22Rv1 (cell line): ENCODE measurements at regions not wholly inside any gene's neighbourhood (a gene's known extent, or its start where the extent isn't known, plus 50 kb on each side); places are given as distances from the start of the nearest gene placed in this dataset.

Source experiments
- ZFX ChIP-seq: fragments of 450-650 bp; IDR thresholded peaks from 2 replicates; pipeline ENCODE4 v1.6.1; 2017; ENCODE audit warnings: antibody characterized with exemption, borderline replicate concordance
- TF ChIP-seq, protein P1 (sequence below): fragments of 450-650 bp; IDR thresholded peaks from 2 replicates; pipeline ENCODE4 v1.5.1; 2017; ENCODE audit warnings: mild to moderate bottlenecking

- TF ChIP-seq, protein P1, sequence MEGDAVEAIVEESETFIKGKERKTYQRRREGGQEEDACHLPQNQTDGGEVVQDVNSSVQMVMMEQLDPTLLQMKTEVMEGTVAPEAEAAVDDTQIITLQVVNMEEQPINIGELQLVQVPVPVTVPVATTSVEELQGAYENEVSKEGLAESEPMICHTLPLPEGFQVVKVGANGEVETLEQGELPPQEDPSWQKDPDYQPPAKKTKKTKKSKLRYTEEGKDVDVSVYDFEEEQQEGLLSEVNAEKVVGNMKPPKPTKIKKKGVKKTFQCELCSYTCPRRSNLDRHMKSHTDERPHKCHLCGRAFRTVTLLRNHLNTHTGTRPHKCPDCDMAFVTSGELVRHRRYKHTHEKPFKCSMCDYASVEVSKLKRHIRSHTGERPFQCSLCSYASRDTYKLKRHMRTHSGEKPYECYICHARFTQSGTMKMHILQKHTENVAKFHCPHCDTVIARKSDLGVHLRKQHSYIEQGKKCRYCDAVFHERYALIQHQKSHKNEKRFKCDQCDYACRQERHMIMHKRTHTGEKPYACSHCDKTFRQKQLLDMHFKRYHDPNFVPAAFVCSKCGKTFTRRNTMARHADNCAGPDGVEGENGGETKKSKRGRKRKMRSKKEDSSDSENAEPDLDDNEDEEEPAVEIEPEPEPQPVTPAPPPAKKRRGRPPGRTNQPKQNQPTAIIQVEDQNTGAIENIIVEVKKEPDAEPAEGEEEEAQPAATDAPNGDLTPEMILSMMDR: no peak
- no peak for TF ChIP-seq ZFX
Observed at GRCh38 chr11:97832451-97832850, 1188.3 kb upstream of the CNTN5 start.
